GM19351 (cell line): ENCODE measurements at regions not wholly inside any gene's neighbourhood (a gene's known extent, or its start where the extent isn't known, plus 50 kb on each side); places are given as distances from the start of the nearest gene placed in this dataset.

Source experiments
- ATAC-seq: cut with Tn5 transposase; IDR thresholded peaks from one replicate; pipeline ENCODE4 v1.9.1; 2021; ENCODE audit warnings: mild to moderate bottlenecking, moderate library complexity; ENCODE audit not compliant: unreplicated experiment

DNA sequence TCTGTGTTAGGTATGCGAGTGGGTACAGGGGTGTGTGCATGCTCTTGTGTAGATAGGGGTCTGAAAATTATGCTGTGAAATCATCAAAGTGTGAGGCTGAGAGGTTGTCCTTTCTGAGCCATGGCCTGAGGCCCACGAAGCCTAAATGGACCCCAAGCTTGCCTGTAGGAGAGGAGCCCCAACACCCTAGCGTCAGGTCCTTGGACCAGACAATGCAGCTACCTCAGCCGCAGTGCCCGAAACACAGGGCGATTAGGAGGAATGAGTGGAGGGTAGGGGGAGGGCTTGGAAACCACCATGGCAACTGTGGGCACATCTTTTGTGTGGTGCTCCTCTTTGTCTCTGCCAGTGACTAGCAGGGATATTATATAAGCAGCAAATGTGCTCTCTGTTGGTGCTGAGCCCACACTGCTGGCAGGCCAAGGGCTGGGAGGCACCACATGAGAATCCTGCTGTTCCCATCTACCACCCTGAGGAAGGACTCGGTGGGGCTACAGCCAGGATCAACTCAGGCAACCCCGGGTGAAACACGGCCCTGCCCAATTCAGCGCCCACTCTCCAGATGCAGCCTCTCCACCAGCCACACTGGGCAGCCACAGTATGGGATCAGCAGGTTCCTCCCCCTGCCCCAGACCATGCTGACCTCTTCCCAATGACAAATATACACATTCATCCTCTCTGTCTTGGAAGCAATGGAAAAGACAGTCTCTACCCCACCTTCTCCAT lies 84.6 kb upstream of the FSTL4 start:
- no peak for ATAC-seq

GRCh38 chr5:133696006-133696584 lies 83.8 kb upstream of the FSTL4 start:
- ATAC-seq: no peak

DNA sequence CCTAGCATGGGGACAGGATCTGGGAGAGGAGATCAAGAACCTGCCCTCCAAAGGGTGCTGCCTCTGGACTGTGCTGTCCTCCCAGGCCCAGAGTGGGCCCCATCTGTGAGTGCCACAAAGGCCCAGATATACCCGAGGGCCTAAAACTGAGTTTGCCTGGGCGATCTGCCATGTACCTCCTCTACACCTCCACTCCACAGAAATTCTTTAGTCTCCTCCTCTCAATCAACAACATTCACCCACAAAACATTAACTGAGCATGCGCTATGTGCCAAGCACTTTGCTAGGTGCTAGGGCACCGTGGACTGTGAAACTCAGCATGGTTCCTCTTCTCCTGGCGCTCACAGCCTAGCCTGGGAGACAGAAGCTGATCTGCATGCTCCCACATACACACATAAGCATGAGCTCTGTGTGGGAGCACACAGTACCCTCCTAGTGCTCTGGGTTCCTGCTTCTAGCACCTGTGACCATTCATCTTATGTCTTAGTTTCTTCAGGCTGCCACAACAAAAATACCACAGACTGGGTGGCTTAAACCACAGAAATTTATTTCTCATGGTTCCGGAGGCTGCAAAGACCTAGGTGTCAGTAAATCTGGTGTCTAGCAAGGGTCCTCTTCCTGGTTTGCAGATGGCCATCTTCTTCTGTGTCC lies 82.0 kb upstream of the FSTL4 start:
- peak; percentile 39 for ATAC-seq

- no peak for ATAC-seq
Observed at GRCh38 chr5:133691448-133691847, 79.1 kb upstream of the FSTL4 start.

GRCh38 chr5:133690746-133691145 lies 78.4 kb upstream of the FSTL4 start:
- no peak for ATAC-seq

DNA sequence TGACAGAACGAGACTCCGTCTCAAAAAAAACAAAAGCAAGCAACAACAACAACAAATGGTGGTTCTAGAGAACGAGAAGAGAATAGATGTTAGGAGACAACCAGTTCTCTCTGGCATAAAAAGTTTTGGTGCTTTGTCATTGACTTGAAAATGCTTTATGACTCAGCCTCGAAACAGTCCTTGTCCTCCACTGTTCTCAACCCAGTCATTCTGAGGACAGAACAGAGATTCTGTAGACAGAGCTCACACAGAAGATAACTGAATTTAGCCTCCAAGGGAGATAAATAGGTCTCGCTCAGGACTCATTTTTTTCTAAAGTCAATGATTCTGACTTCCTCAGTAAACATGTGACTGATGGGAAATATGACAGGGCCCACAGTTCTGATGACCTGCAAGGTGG lies 76.0 kb upstream of the FSTL4 start:
- no peak for ATAC-seq

DNA sequence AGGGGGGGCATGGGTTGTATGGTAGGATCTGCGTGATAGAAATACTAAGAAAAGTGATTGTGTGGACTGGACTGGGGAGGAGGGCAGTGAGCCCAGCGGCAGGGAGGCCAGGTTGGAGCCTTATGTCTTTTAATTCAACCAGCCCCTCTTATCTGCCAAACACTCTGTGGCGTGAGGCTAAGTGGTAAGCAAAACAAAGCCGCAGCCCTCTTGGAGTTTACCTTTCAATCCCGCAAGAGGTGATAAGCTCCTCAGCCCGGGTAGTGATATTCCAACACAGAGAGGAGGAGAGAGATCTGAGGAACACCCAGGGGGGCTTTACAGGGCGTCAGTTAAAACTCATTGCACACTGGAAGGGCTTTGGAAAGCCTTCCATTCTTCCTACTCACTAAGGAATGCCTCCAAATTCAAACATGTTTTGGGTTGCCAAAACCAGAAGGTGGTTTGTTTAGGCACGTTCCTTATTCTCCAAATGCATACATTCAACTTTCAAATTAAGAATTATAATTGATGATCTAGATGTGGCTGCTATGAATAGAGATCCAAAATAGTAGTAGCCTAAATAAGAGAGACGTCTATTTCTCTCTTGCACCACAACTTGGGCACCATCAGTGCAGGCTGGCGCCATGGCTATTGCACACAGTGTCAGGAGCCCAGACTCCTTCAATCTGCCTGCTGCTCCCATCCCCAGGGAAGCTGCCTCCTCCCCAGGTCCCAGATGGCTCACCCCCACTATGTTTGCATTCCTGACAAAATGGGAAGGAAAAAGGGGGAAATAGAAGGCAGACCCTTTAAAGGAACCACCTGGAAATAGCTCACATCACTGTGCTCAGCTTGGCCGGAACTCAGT lies 75.1 kb upstream of the FSTL4 start:
- no peak for ATAC-seq

DNA sequence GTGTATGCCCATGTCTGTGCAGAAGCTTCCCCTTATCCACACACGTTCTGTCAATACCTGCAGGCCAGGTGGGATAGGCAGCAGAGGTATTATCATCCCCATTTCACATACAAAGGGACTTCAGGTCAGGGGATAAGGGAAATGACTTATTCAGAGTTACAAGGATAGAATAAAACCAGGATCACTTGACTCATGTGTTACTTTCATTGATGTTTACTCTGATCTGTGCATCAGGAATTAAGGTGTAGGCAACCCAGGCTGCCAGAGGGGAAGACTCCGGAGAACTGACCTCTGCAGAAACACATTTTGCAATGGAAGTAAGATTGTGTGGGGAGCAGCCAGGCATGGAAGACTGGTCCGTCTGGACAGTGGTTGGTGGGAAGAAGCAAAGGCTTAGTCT lies 74.2 kb upstream of the FSTL4 start:
- no peak for ATAC-seq

DNA sequence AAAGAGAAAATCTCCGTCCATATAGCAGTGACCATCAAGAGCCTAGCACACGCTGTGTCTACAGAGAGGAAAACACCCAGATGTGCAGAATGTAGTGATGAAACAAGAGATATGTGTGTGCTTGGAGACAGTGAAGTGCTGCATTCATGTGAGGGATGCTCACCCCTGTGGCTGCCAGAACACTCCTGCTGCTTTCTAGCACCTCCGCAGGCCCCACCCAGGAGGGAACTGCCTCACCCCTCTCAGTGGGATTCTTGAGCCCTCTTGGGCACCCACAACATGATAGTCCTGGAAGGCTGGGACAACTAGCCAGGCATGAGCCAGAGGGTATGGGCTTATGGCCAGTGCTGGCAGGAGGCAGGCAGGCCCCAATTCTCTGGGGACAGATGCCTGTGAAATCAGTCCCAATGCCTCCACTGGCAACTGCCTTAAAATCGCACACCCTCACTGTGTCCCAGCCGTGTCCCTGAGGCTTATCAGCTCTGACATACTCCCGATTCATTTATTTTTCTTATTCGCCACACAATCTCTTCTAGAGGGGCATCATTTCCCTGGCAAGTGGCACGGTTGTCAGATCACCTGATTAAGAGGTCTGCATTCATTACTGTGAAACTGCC lies 73.2 kb upstream of the FSTL4 start:
- ATAC-seq: no peak

DNA sequence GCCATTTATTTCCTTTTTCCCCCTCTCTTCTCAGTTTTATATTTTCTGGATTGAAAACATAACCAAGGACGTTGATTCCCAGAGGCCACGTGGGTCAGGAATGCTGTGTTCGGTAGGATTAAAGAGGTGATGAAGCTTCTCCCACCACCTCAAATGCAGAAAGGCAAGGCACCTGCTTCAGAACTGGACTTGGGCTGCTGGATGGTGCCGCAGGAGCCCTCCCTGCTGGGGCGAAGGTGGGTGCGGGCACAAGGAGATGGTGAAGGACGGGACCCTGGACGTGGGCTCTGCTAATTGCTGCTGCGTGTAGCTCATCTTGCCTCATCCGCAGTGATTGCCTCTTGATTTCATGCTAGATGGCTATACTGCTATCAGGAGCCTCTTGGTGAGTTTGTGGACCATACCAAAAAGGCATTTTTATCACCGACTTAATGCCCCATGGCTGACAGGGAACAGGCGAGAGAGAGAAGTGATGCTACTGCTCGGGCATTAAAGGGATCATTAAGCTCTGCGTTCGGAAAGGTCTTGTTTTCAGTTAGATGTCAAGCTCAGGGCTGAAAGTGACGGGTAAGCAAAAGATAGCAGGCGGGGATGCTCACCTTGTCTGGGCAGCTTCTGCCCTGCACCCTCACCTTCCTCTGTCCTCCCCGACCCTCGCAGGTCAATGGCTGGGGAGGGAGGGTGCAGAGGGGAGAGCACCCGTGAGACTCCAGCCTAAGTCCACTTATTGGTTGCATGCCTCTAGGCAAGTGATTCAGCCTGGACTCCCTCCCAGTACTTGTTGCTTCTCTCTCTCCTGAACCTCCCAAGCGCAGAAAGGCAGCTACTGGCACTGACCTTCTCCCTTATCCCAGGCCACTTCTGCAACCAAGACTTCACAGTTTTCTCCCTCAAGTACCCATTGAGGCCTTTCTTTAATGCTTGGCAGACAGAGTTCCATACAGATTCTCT lies 71.6 kb upstream of the FSTL4 start:
- no peak for ATAC-seq

DNA sequence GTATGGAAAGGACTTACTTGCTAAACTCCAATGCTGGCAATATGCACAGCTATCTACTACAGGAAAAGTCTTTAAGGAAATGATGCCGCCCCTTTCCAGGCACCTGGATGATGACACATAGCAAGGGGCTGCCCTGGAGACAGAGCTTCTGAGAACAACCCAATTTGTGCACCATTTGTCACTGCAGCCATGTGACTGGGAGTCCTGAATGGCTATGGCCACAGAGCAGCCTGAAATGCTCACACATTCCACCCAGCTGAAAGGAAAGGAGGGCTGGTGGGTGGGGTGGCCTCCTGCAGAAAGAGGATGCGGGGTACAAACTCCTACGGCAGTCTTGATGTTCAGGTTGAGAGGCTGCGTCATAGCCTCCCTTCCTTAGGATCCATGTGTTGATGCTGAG lies 70.1 kb upstream of the FSTL4 start:
- ATAC-seq: no peak

GRCh38 chr5:133681896-133682295 lies 69.6 kb upstream of the FSTL4 start:
- ATAC-seq: no peak

GRCh38 chr5:133680830-133681565 lies 68.7 kb upstream of the FSTL4 start:
- ATAC-seq: no peak

- ATAC-seq: no peak
Observed at GRCh38 chr5:133679534-133679933, 67.2 kb upstream of the FSTL4 start.

DNA sequence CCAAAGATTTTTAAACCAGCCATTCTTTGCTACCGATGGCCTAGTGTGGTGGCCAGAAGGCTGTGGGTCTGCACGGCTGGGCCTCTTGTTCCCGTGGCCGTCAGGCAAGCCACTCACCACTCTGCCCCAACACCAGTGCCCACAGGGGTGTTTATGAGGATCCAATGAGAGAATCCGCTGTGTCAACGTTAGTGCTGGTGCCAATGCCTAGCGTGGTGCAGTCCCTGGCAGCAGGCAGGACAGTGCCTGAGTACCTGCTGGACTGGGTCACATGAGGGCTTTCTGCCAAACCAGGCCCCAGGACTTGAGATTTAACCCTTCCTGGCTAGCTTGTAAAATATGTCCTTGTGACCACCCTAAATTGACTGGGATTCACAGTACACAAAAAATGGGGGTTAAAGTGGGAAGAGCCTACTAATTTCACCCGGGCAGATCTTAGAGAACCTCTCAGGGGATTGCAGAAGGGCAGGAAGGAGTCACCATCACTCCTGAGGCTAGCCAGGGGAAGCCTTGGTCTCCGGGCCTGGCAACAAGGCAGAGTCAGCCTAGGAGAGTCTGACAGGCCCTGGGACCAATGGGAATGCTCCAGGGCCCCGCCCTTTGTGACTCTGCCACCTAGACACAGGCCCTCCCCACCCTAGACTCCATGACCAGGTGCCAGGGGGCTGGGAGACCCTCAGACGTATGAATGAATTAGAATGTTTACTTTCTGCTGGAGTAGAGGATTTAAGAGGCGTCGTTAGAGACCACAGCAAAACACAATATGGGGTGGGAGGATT lies 63.2 kb upstream of the FSTL4 start:
- ATAC-seq: no peak

DNA sequence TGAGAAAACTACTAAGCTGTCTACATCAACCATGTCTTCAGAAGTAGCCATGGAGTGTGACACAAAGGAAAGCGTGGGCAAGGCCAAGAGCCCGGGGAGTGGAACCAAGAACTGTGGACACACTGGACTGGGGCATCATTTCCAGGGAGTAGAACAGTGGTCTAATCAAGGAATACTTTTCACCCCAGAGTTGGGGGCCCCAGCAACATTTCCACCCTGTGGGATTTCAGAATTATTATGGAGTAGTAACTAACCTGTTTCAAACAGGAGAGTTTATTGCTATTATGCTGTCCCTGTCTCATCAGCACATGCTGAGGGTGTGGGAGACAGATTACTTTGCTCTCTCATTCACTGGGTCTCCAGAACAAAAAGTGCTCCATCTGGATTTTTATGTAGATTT lies 58.0 kb upstream of the FSTL4 start:
- no peak for ATAC-seq

GRCh38 chr5:133669472-133669871 lies 57.1 kb upstream of the FSTL4 start:
- ATAC-seq: no peak

- no peak for ATAC-seq
Observed at GRCh38 chr5:133668458-133668857, 56.1 kb upstream of the FSTL4 start.

DNA sequence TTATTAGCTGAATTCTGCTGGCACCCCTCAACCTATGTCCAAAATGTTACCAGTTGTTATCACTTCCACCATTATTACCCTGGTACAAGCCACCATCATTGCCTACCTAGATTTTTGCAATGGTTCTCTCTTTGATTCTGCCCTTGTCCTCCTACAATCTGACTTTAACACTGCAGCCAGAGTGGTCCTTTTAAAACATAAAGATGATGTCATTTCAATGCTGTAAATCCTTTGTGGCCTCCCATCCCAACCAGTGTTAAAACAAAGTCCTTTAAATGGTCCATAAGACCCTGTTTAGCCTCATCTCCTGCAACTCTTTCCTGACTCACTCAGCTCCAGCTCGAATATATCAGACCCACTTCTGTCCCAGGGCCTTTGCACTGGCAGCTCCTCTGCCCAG lies 54.9 kb upstream of the FSTL4 start:
- no peak for ATAC-seq
